Heart left ventricle (tissue), 13 donors: ENCODE measurements at regions not wholly inside any gene's neighbourhood (a gene's known extent, or its start where the extent isn't known, plus 50 kb on each side); places are given as distances from the start of the nearest gene placed in this dataset.

Source experiments
- CTCF ChIP-seq, 12 donors: fragments of 200-600 bp; sonication (generic) in 4 of 12; IDR thresholded peaks; one replicate each; pipeline versions ENCODE4 v1.5.0 to v1.8.0; 2018 to 2022; ENCODE audit warnings: antibody characterized with exemption in 12 of 12, mild to moderate bottlenecking in 5 of 12
- POLR2A ChIP-seq, 2 donors: fragments of 450-650 bp; IDR thresholded peaks; one replicate each; pipeline ENCODE4 v1.6.1; 2017; ENCODE audit warnings: antibody characterized with exemption in 2 of 2, mild to moderate bottlenecking in 2 of 2, moderate library complexity in 2 of 2
- donor health status: ischemic (EF 13 %, LVEDD 7.1; RV severe dilation, severe dysfunction).
- donor health status: DM: no; HTN: yes; CAD: no.
- donor health status: DM: no; HTN: no; CAD: no.
- donor health status: ischemic (EF 25% LVEDD 6.9; RV normal size, moderate dysfunction).
- donor health status: ischemic (EF 25% LVEDD 5.7; RV mildly dilated, moderate dysfunction).
- donor health status: ischemic (EF 35%, LVEDD 5.7; RV mildly dilated, moderate dysfunction).
- donor health status: nonischemic (EF 11% LVEDD 7.7; RV severe dilation, severe dysfunction).
- donor health status: DM: yes; HTN: yes; CAD: no.
- donor health status: PGD.
- donor health status: ischemic (EF 29% LVEDD 5.4; RV normal size, mild dysfunction).
- donor health status: nonischemic (EF 23%, LVEDD 6.1; RV moderate dilation, normal function).

- TF ChIP-seq CTCF (IDR thresholded peaks at IDR 0.05) (no peak), POLR2A (IDR thresholded peaks at IDR 0.05) (no peak)
These were observed 965.1 kb upstream of the MIR17HG start for GRCh38 chr13:90382425-90382824.
